GM23248 (cell line): ENCODE measurements at regions not wholly inside any gene's neighbourhood (a gene's known extent, or its start where the extent isn't known, plus 50 kb on each side); places are given as distances from the start of the nearest gene placed in this dataset.

Source experiments
- DNase-seq: peaks from one replicate; pipeline ENCODE4 v3.0.0-alpha.2; 2015
- H2AFZ ChIP-seq: fragments of 200-600 bp; sonication (generic); 2 replicates; pipeline ENCODE4 v1.6.1; 2016; ENCODE audit warnings: antibody characterized with exemption
- H3F3A ChIP-seq: fragments of 200-600 bp; sonication (generic); 2 replicates; pipeline ENCODE4 v1.6.1; 2016; ENCODE audit warnings: mild to moderate bottlenecking, antibody characterized with exemption, mixed run types; ENCODE audit not compliant: insufficient read depth
- H3K27ac ChIP-seq: fragments of 200-600 bp; sonication (generic); 2 replicates; pipeline ENCODE4 v1.5.1; 2016; ENCODE audit warnings: mild to moderate bottlenecking
- H3K27me3 ChIP-seq: fragments of 200-600 bp; sonication (generic); replicated peaks from 2 replicates; pipeline ENCODE4 v1.6.1; 2016; ENCODE audit warnings: mild to moderate bottlenecking; ENCODE audit not compliant: insufficient read depth
- H3K36me3 ChIP-seq: fragments of 200-600 bp; sonication (generic); 2 replicates; pipeline ENCODE4 v1.6.1; 2016; ENCODE audit warnings: low read depth, mild to moderate bottlenecking
- H3K4me1 ChIP-seq: fragments of 200-600 bp; sonication (generic); 2 replicates; pipeline ENCODE4 v1.6.1; 2016; ENCODE audit warnings: mild to moderate bottlenecking; ENCODE audit not compliant: insufficient read depth
- H3K4me2 ChIP-seq: fragments of 200-600 bp; sonication (generic); one replicate; pipeline ENCODE4 v1.6.1; 2016; ENCODE audit warnings: mild to moderate bottlenecking; ENCODE audit not compliant: unreplicated experiment
- H3K4me3 ChIP-seq: fragments of 200-600 bp; sonication (generic); 2 replicates; pipeline ENCODE4 v1.5.1; 2016; ENCODE audit warnings: mild to moderate bottlenecking
- H3K79me2 ChIP-seq: fragments of 200-600 bp; sonication (generic); 2 replicates; pipeline ENCODE4 v1.6.1; 2016; ENCODE audit warnings: mild to moderate bottlenecking; ENCODE audit not compliant: insufficient read depth
- H3K9ac ChIP-seq: fragments of 200-600 bp; sonication (generic); 2 replicates; pipeline ENCODE4 v1.6.1; 2016; ENCODE audit warnings: mild to moderate bottlenecking
- H3K9me2 ChIP-seq: fragments of 200-600 bp; sonication (generic); 2 replicates; pipeline ENCODE4 v1.6.1; 2016; ENCODE audit warnings: mixed run types, mild to moderate bottlenecking, moderate library complexity; ENCODE audit not compliant: insufficient read depth
- H3K9me3 ChIP-seq: fragments of 200-600 bp; sonication (generic); one replicate; pipeline ENCODE4 v1.6.1; 2017; ENCODE audit warnings: low read depth
- H4K20me1 ChIP-seq: fragments of 200-600 bp; sonication (generic); 2 replicates; pipeline ENCODE4 v1.6.0; 2016; ENCODE audit not compliant: insufficient read depth
- EZH2 ChIP-seq: fragments of 200-600 bp; sonication (generic); IDR thresholded peaks from 2 replicates; pipeline ENCODE4 v1.6.1; 2018; ENCODE audit warnings: antibody characterized with exemption, mild to moderate bottlenecking; ENCODE audit not compliant: insufficient read depth, poor library complexity, severe bottlenecking
- EZH2phosphoT487 ChIP-seq: fragments of 200-600 bp; sonication (generic); IDR thresholded peaks from 2 replicates; pipeline ENCODE4 v1.6.1; 2018; ENCODE audit warnings: antibody characterized with exemption, moderate library complexity, mild to moderate bottlenecking, low read depth; ENCODE audit not compliant: insufficient read depth
- WGBS, 2 experiments: methylation state at CpG; one replicate each; pipeline ENCODE4 v1.1.6; 2015 to 2017; ENCODE audit warnings: low lambda C conversion rate in 2 of 2, low coverage in 1 of 2; ENCODE audit errors: missing lambda C conversion rate in 2 of 2; 5-methylcytosine and 5-hydroxymethylcytosine counted together
- in situ Hi-C: fragments of 300-500 bp; cut with MboI; formaldehyde crosslinking; loops from 2 replicates; pipeline ENCODE4 v1.15.0; 2020

- WGBS, 2 experiments = 11 to 18% methylated on average over 6 of the region's 6 CpGs
- no peak overlapping the region for H2AFZ ChIP-seq
- in situ Hi-C loops = no loop called here
Observed at GRCh38 chr10:105745596-105746148, 1104.6 kb downstream of the SORCS3 start.

GRCh38 chr10:105743343-105744056, 1102.4 kb downstream of the SORCS3 start:
- Histone ChIP-seq H3K4me2 (no peak overlapping the region), H3K4me3 (no peak overlapping the region), H3K27ac (no peak overlapping the region), H3K36me3 (no peaks in the 10 kb centered on the region), H3K9me3 (no peaks in the 10 kb centered on the region), H3K79me2 (no peaks in the 10 kb centered on the region), H4K20me1 (no peaks in the 10 kb centered on the region), H3K9me2 (no peaks in the 10 kb centered on the region), H3K4me1 (no peaks in the 10 kb centered on the region), H3F3A (no peaks in the 10 kb centered on the region), H2AFZ (no peak overlapping the region), H3K9ac (no peak overlapping the region), H3K27me3 (no peaks in the 10 kb centered on the region)
- no peak for DNase-seq
- in situ Hi-C loops = no loop called here
- WGBS, 2 experiments = 34 to 35% methylated on average over 4 of the region's 4 CpGs
- TF ChIP-seq EZH2 = no peak
- TF ChIP-seq EZH2phosphoT487 = no peak

More at GRCh38 chr10:105745596-105746148, 1104.6 kb downstream of the SORCS3 start:
- no peak overlapping the region for H3K4me2 ChIP-seq
- H3K9me2 ChIP-seq = no peaks in the 10 kb centered on the region
- no peak overlapping the region for H3K4me3 ChIP-seq
- no peaks in the 10 kb centered on the region for H3K4me1 ChIP-seq
- H3K9me3 ChIP-seq = no peaks in the 10 kb centered on the region
- H3K27ac ChIP-seq = no peak overlapping the region
- DNase-seq = no peak
- no peaks in the 10 kb centered on the region for H4K20me1 ChIP-seq
- H3K27me3 ChIP-seq = no peaks in the 10 kb centered on the region
- H3F3A ChIP-seq = no peaks in the 10 kb centered on the region
- no peaks in the 10 kb centered on the region for H3K79me2 ChIP-seq
- no peak overlapping the region for H3K9ac ChIP-seq
- no peaks in the 10 kb centered on the region for H3K36me3 ChIP-seq
- TF ChIP-seq EZH2 = no peak
- no peak for TF ChIP-seq EZH2phosphoT487

- Histone ChIP-seq H3K9me3 (no peaks in the 10 kb centered on the region), H3K27me3 (no peaks in the 10 kb centered on the region), H3K9me2 (no peaks in the 10 kb centered on the region), H3K4me2 (no peak overlapping the region), H3K27ac (no peak overlapping the region), H3K9ac (no peak overlapping the region), H3K36me3 (no peaks in the 10 kb centered on the region), H3F3A (no peaks in the 10 kb centered on the region), H4K20me1 (no peaks in the 10 kb centered on the region), H3K79me2 (no peaks in the 10 kb centered on the region), H2AFZ (no peak overlapping the region), H3K4me3 (no peak overlapping the region), H3K4me1 (no peaks in the 10 kb centered on the region)
- in situ Hi-C loops = no loop called here
- no peak for DNase-seq
- 35 to 43% methylated on average over 1 of the region's 1 CpG for WGBS, 2 experiments
- TF ChIP-seq EZH2phosphoT487 (no peak), EZH2 (no peak)
Observed at GRCh38 chr10:105742923-105743322, 1101.8 kb downstream of the SORCS3 start.

GRCh38 chr10:105742184-105742583, 1101.1 kb downstream of the SORCS3 start:
- Histone ChIP-seq H3K36me3 (no peaks in the 10 kb centered on the region), H3K4me1 (no peaks in the 10 kb centered on the region), H3F3A (no peaks in the 10 kb centered on the region), H3K27me3 (no peaks in the 10 kb centered on the region), H4K20me1 (no peaks in the 10 kb centered on the region), H3K4me3 (no peak overlapping the region), H3K4me2 (no peak overlapping the region), H3K9me3 (no peaks in the 10 kb centered on the region), H3K27ac (no peak overlapping the region), H3K9me2 (no peaks in the 10 kb centered on the region), H2AFZ (no peak overlapping the region), H3K9ac (no peak overlapping the region), H3K79me2 (no peaks in the 10 kb centered on the region)
- TF ChIP-seq EZH2 (no peak), EZH2phosphoT487 (no peak)
- WGBS, 2 experiments = 4% methylated on average over 1 of the region's 1 CpG
- DNase-seq = no peak
- in situ Hi-C loops = no loop called here
